Mesenchymal stem cell (in vitro differentiated cells and primary cell): ENCODE measurements at regions not wholly inside any gene's neighbourhood (a gene's known extent, or its start where the extent isn't known, plus 50 kb on each side); places are given as distances from the start of the nearest gene placed in this dataset.

Experiments used
- DNase-seq: peaks from one replicate; pipeline ENCODE4 v3.0.0-alpha.2; 2013
- H2AFZ ChIP-seq: one replicate; pipeline ENCODE4 v1.6.1; 2013; ENCODE audit warnings: low read depth, mild to moderate bottlenecking, control low read depth, inconsistent platforms, low read length, moderate library complexity
- H2AK5ac ChIP-seq: 2 replicates; pipeline ENCODE4 v1.6.1; 2013; ENCODE audit warnings: low read length, moderate library complexity, mild to moderate bottlenecking, inconsistent platforms; ENCODE audit not compliant: severe bottlenecking
- H2BK120ac ChIP-seq: one replicate; pipeline ENCODE4 v1.6.1; 2013; ENCODE audit warnings: low read depth, mild to moderate bottlenecking, inconsistent platforms, low read length, moderate library complexity
- H2BK12ac ChIP-seq, 2 experiments: one replicate each; pipeline ENCODE4 v1.6.1; 2013; ENCODE audit warnings: inconsistent platforms in 2 of 2, low read length in 2 of 2, mild to moderate bottlenecking in 2 of 2, moderate library complexity in 2 of 2, control low read depth in 1 of 2
- H2BK15ac ChIP-seq: one replicate; pipeline ENCODE4 v1.6.1; 2013; ENCODE audit warnings: mild to moderate bottlenecking, low read depth, inconsistent platforms; ENCODE audit not compliant: poor library complexity, severe bottlenecking
- H2BK5ac ChIP-seq: 2 replicates; pipeline ENCODE4 v1.6.1; 2013; ENCODE audit warnings: low read depth, mild to moderate bottlenecking, low read length, control low read depth, inconsistent platforms; ENCODE audit not compliant: poor library complexity, severe bottlenecking
- H3K14ac ChIP-seq, 2 experiments: one replicate each; pipeline ENCODE4 v1.6.1; 2013; ENCODE audit warnings: inconsistent platforms in 2 of 2, low read length in 2 of 2, control low read depth in 1 of 2, mild to moderate bottlenecking in 1 of 2, moderate library complexity in 1 of 2
- H3K18ac ChIP-seq, 2 experiments: one replicate each; pipeline ENCODE4 v1.6.1; 2013; ENCODE audit warnings: inconsistent platforms in 2 of 2, low read length in 2 of 2, control low read depth in 1 of 2, low read depth in 1 of 2, mild to moderate bottlenecking in 1 of 2
- H3K23ac ChIP-seq, 2 experiments: one replicate each; pipeline ENCODE4 v1.6.1; 2013; ENCODE audit warnings: inconsistent platforms in 2 of 2, low read length in 2 of 2, mild to moderate bottlenecking in 2 of 2, moderate library complexity in 2 of 2, control low read depth in 1 of 2
- H3K27ac ChIP-seq: 2 replicates; pipeline ENCODE4 v1.5.1; 2013; ENCODE audit warnings: mild to moderate bottlenecking, moderate library complexity, low read length, control low read depth, inconsistent platforms; ENCODE audit not compliant: poor library complexity, severe bottlenecking
- H3K27me3 ChIP-seq, 2 experiments: 2 replicates each; pipeline versions ENCODE4 v1.6.1 to v1.7.0; 2013; ENCODE audit warnings: low read length in 2 of 2, mild to moderate bottlenecking in 2 of 2, moderate library complexity in 2 of 2, control low read depth in 1 of 2, inconsistent platforms in 1 of 2; ENCODE audit not compliant: control insufficient read depth in 1 of 2, insufficient read depth in 1 of 2
- H3K36me3 ChIP-seq, 2 experiments: 2 replicates each; pipeline versions ENCODE4 v1.6.1 to v1.7.0; 2013; ENCODE audit warnings: low read length in 2 of 2, control low read depth in 1 of 2, inconsistent platforms in 1 of 2, low read depth in 1 of 2, mild to moderate bottlenecking in 1 of 2; ENCODE audit not compliant: insufficient read depth in 2 of 2, control insufficient read depth in 1 of 2
- H3K4ac ChIP-seq, 2 experiments: one replicate each; pipeline ENCODE4 v1.6.1; 2013; ENCODE audit warnings: inconsistent platforms in 2 of 2, low read length in 2 of 2, mild to moderate bottlenecking in 2 of 2, moderate library complexity in 2 of 2, control low read depth in 1 of 2, low read depth in 1 of 2
- H3K4me1 ChIP-seq: 2 replicates; pipeline ENCODE4 v1.6.1; 2013; ENCODE audit warnings: low read depth, low read length, control low read depth; ENCODE audit not compliant: control insufficient read depth, insufficient read depth
- H3K4me2 ChIP-seq: 2 replicates; pipeline ENCODE4 v1.6.1; 2013; ENCODE audit warnings: low read length, mild to moderate bottlenecking, inconsistent platforms; ENCODE audit not compliant: poor library complexity, severe bottlenecking
- H3K4me3 ChIP-seq, 2 experiments: 2 replicates each; pipeline versions ENCODE4 v1.5.1 to v1.7.0; 2013; ENCODE audit warnings: low read length in 2 of 2, mild to moderate bottlenecking in 2 of 2, control low read depth in 1 of 2, low read depth in 1 of 2; ENCODE audit not compliant: insufficient read depth in 1 of 2
- H3K79me1 ChIP-seq: replicated peaks from 2 replicates; pipeline ENCODE4 v1.6.1; 2013; ENCODE audit warnings: mild to moderate bottlenecking, control low read depth, low read length, inconsistent platforms; ENCODE audit not compliant: poor library complexity, severe bottlenecking
- H3K9ac ChIP-seq: 2 replicates; pipeline ENCODE4 v1.7.0; 2013; ENCODE audit warnings: mild to moderate bottlenecking, low read length, moderate library complexity
- H3K9me3 ChIP-seq: 2 replicates; pipeline ENCODE4 v1.7.0; 2013; ENCODE audit warnings: mild to moderate bottlenecking, low read length; ENCODE audit not compliant: control insufficient read depth
- H4K8ac ChIP-seq: one replicate; pipeline ENCODE4 v1.6.1; 2013; ENCODE audit warnings: inconsistent platforms, mild to moderate bottlenecking, low read length, moderate library complexity
- H4K91ac ChIP-seq: one replicate; pipeline ENCODE4 v1.6.1; 2013; ENCODE audit warnings: mild to moderate bottlenecking, low read length, inconsistent platforms
- WGBS: methylation state at CpG from one replicate; pipeline ENCODE4 v1.1.7; 2013; ENCODE audit warnings: mixed read lengths; 5-methylcytosine and 5-hydroxymethylcytosine counted together

GRCh38 chr2:5984273-5984655, 292.1 kb downstream of the SOX11 start:
- no peak overlapping the region for H4K91ac ChIP-seq
- H3K9me3 ChIP-seq, result no peaks in the 10 kb centered on the region
- no peak overlapping the region for H3K4me2 ChIP-seq
- no peak overlapping the region for H2BK120ac ChIP-seq
- no peak overlapping the region for H3K14ac ChIP-seq
- no peak for DNase-seq
- H3K9ac ChIP-seq, result no peak overlapping the region
- WGBS, result 76% methylated on average over 2 of the region's 2 CpGs
- no peak overlapping the region for H3K4ac ChIP-seq
- peaks cover 3 to 10% of the 10 kb centered on the region in 2 experiments for H3K27me3 ChIP-seq
- no peak overlapping the region for H2BK12ac ChIP-seq
- H4K8ac ChIP-seq, result no peak overlapping the region
- H2BK5ac ChIP-seq, result no peak overlapping the region
- no peak overlapping the region for H3K18ac ChIP-seq
- H2AK5ac ChIP-seq, result no peak overlapping the region
- H3K79me1 ChIP-seq, result no peaks in the 10 kb centered on the region
- no peak overlapping the region for H3K23ac ChIP-seq
- H2AFZ ChIP-seq, result no peak overlapping the region
- no peak overlapping the region for H3K4me3 ChIP-seq
- no peaks in the 10 kb centered on the region for H3K36me3 ChIP-seq
- peaks cover 6% of the 10 kb centered on the region for H3K4me1 ChIP-seq
- no peak overlapping the region for H2BK15ac ChIP-seq
- H3K27ac ChIP-seq, result no peak overlapping the region

- DNase-seq, result no peak
- no peak overlapping the region for H3K4ac ChIP-seq
- peaks cover 3 to 10% of the 10 kb centered on the region in 2 experiments for H3K27me3 ChIP-seq
- no peak overlapping the region for H3K18ac ChIP-seq
- no peak overlapping the region for H2BK12ac ChIP-seq
- H2AFZ ChIP-seq, result no peak overlapping the region
- no peaks in the 10 kb centered on the region for H3K79me1 ChIP-seq
- H3K4me1 ChIP-seq, result peaks cover 6% of the 10 kb centered on the region
- H4K8ac ChIP-seq, result no peak overlapping the region
- H3K23ac ChIP-seq, result no peak overlapping the region
- no peak overlapping the region for H3K27ac ChIP-seq
- H3K9me3 ChIP-seq, result no peaks in the 10 kb centered on the region
- H2BK120ac ChIP-seq, result no peak overlapping the region
- no peak overlapping the region for H2BK5ac ChIP-seq
- no peak overlapping the region for H2BK15ac ChIP-seq
- no peak overlapping the region for H3K14ac ChIP-seq
- 84% methylated on average over 6 of the region's 6 CpGs for WGBS
- no peak overlapping the region for H3K4me2 ChIP-seq
- H3K36me3 ChIP-seq, result no peaks in the 10 kb centered on the region
- H2AK5ac ChIP-seq, result no peak overlapping the region
- no peak overlapping the region for H4K91ac ChIP-seq
- no peak overlapping the region for H3K4me3 ChIP-seq
- H3K9ac ChIP-seq, result no peak overlapping the region
Measured at GRCh38 chr2:5984946-5985345, 292.8 kb downstream of the SOX11 start.

GRCh38 chr2:5985536-5986385, 293.6 kb downstream of the SOX11 start:
- Histone ChIP-seq H3K14ac (no peak overlapping the region), H3K9me3 (no peaks in the 10 kb centered on the region), H3K9ac (no peak overlapping the region), H2BK12ac (no peak overlapping the region), H3K79me1 (no peaks in the 10 kb centered on the region), H4K91ac (no peak overlapping the region), H3K4me3 (no peak overlapping the region), H3K23ac (no peak overlapping the region), H3K4ac (no peak overlapping the region), H3K18ac (no peak overlapping the region), H4K8ac (no peak overlapping the region), H3K4me1 (peaks cover 6% of the 10 kb centered on the region), H2BK120ac (no peak overlapping the region), H3K36me3 (no peaks in the 10 kb centered on the region), H2BK5ac (no peak overlapping the region), H2AK5ac (no peak overlapping the region), H2BK15ac (no peak overlapping the region), H3K27me3 (peaks cover 2 to 6% of the 10 kb centered on the region in 2 experiments), H3K4me2 (no peak overlapping the region), H2AFZ (no peak overlapping the region), H3K27ac (no peak overlapping the region)
- DNase-seq, result no peak
- WGBS, result 88% methylated on average over 18 of the region's 18 CpGs

- no peak overlapping the region for H4K91ac ChIP-seq
- H3K9me3 ChIP-seq, result no peaks in the 10 kb centered on the region
Measured at GRCh38 chr2:5986801-5987787, 294.9 kb downstream of the SOX11 start.

More at GRCh38 chr2:5986801-5987787, 294.9 kb downstream of the SOX11 start:
- H3K9ac ChIP-seq, result no peak overlapping the region
- WGBS, result 88% methylated on average over 9 of the region's 12 CpGs
- no peak overlapping the region for H2BK15ac ChIP-seq
- no peak overlapping the region for H3K4ac ChIP-seq
- H3K36me3 ChIP-seq, result no peaks in the 10 kb centered on the region
- no peak overlapping the region for H2BK5ac ChIP-seq
- H3K18ac ChIP-seq, result no peak overlapping the region
- no peak overlapping the region for H2BK120ac ChIP-seq
- no peak overlapping the region for H3K4me3 ChIP-seq
- no peaks in the 10 kb centered on the region for H3K79me1 ChIP-seq
- H2AK5ac ChIP-seq, result no peak overlapping the region
- no peak overlapping the region for H2AFZ ChIP-seq
- H3K23ac ChIP-seq, result no peak overlapping the region
- H3K27ac ChIP-seq, result no peak overlapping the region
- DNase-seq, result no peak
- no peak overlapping the region for H3K14ac ChIP-seq
- H2BK12ac ChIP-seq, result no peak overlapping the region
- H3K4me2 ChIP-seq, result no peak overlapping the region
- no peaks in the 10 kb centered on the region for H3K4me1 ChIP-seq
- H3K27me3 ChIP-seq, result no peaks in the 10 kb centered on the region
- H4K8ac ChIP-seq, result no peak overlapping the region
